ENCODE measurements at regions not wholly inside any gene's neighbourhood (a gene's known extent, or its start where the extent isn't known, plus 50 kb on each side); places are given as distances from the start of the nearest gene placed in this dataset.

DNA sequence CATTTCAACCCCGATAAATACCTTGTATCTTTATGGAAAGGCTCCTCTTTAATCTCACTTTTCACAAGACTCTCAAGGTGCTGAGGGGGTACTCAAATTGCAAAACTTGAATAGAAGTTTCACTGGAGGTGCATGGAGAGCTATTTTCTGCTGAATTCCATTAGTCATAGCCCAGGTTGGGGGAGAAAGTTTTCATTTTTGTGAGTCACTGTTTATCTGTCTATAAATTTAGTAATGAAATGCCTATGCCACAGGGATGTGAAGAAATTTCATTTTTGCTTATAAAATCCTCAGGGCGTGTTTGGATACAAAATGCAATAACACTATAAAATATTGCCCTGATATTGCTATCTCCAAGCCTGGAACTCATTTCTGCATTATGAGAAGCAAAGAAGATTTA lies 346.3 kb downstream of the LRATD1 start:
- H3K27me3 ChIP-seq (ENCODE audit: control insufficient read depth, insufficient read depth, low read length): no peaks in the 10 kb centered on the region
- in situ Hi-C loops (cut with HindIII; ENCODE audit: low pct_unique_long_range_greater_than_20kb, low sequenced_read_pairs) (no loop called here), intact Hi-C loops (cut with micrococcal nuclease; ENCODE audit: unreplicated experiment) (no loop called here)
- H3K4me1 ChIP-seq (ENCODE audit: control insufficient read depth, insufficient read depth, low read length): no peaks in the 10 kb centered on the region
- ChIA-PET CTCF (no interaction called here), POLR2A (no interaction called here)
- DNase-seq (ENCODE audit: low read depth, low spot score): no peak
- no TSS peak for BruUV-seq (replicated peaks)
- ATAC-seq: no peak
- H3K9me3 ChIP-seq (ENCODE audit: control insufficient read depth, insufficient read depth, low read depth, low read length): no peaks in the 10 kb centered on the region
- no peaks in the 10 kb centered on the region for H3K36me3 ChIP-seq (ENCODE audit: control insufficient read depth, insufficient read depth, low read length)
- H3K27ac ChIP-seq (ENCODE audit: low read length): no peak overlapping the region
- TF ChIP-seq, protein P1, sequence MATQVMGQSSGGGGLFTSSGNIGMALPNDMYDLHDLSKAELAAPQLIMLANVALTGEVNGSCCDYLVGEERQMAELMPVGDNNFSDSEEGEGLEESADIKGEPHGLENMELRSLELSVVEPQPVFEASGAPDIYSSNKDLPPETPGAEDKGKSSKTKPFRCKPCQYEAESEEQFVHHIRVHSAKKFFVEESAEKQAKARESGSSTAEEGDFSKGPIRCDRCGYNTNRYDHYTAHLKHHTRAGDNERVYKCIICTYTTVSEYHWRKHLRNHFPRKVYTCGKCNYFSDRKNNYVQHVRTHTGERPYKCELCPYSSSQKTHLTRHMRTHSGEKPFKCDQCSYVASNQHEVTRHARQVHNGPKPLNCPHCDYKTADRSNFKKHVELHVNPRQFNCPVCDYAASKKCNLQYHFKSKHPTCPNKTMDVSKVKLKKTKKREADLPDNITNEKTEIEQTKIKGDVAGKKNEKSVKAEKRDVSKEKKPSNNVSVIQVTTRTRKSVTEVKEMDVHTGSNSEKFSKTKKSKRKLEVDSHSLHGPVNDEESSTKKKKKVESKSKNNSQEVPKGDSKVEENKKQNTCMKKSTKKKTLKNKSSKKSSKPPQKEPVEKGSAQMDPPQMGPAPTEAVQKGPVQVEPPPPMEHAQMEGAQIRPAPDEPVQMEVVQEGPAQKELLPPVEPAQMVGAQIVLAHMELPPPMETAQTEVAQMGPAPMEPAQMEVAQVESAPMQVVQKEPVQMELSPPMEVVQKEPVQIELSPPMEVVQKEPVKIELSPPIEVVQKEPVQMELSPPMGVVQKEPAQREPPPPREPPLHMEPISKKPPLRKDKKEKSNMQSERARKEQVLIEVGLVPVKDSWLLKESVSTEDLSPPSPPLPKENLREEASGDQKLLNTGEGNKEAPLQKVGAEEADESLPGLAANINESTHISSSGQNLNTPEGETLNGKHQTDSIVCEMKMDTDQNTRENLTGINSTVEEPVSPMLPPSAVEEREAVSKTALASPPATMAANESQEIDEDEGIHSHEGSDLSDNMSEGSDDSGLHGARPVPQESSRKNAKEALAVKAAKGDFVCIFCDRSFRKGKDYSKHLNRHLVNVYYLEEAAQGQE (IDR thresholded peaks at IDR 0.05; ENCODE audit: insufficient read depth in 1 of 2, low read depth in 2 of 2, low read length in 1 of 2): no peak
- TF ChIP-seq SIN3A (IDR thresholded peaks at IDR 0.05; ENCODE audit: borderline replicate concordance, insufficient read depth, low read depth, low read length) (no peak), TCF7L2 (IDR thresholded peaks at IDR 0.05; ENCODE audit: low read depth, low read length) (no peak), POLR2AphosphoS5 (IDR thresholded peaks at IDR 0.05; ENCODE audit: low read depth, low read length) (no peak)
- TF ChIP-seq, protein P2, sequence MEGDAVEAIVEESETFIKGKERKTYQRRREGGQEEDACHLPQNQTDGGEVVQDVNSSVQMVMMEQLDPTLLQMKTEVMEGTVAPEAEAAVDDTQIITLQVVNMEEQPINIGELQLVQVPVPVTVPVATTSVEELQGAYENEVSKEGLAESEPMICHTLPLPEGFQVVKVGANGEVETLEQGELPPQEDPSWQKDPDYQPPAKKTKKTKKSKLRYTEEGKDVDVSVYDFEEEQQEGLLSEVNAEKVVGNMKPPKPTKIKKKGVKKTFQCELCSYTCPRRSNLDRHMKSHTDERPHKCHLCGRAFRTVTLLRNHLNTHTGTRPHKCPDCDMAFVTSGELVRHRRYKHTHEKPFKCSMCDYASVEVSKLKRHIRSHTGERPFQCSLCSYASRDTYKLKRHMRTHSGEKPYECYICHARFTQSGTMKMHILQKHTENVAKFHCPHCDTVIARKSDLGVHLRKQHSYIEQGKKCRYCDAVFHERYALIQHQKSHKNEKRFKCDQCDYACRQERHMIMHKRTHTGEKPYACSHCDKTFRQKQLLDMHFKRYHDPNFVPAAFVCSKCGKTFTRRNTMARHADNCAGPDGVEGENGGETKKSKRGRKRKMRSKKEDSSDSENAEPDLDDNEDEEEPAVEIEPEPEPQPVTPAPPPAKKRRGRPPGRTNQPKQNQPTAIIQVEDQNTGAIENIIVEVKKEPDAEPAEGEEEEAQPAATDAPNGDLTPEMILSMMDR (IDR thresholded peaks at IDR 0.05): no peak
- H3K4me3 ChIP-seq (ENCODE audit: low read depth in 2 of 2, low read length in 2 of 2): no peak overlapping the region

DNA sequence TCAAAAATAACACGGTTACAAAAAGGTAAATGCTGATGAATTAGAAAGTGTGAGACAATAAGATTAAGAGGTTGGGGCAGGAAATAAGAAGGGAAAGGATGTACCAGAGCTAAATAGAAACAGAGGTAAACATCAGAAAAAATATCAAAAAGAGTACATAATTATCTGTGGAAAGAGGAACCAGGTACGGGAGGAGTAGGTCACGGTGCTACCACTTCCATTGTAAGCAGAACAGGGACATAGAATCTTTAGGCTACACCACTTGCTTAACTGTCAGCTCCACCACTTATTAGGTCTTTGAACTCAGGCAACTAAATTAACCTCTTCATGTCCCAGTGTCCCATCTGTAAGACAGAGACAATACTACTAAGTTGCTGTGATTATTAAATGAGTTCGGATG lies 350.3 kb downstream of the LRATD1 start:
- DNase-seq (ENCODE audit: low read depth, low spot score): no peak
- intact Hi-C loops (cut with micrococcal nuclease; ENCODE audit: unreplicated experiment) (no loop called here), in situ Hi-C loops (cut with HindIII; ENCODE audit: low pct_unique_long_range_greater_than_20kb, low sequenced_read_pairs) (no loop called here)
- H3K27ac ChIP-seq (ENCODE audit: low read length): no peak overlapping the region
- CTCF ChIA-PET: no interaction called here
- ATAC-seq: no peak
- POLR2A ChIA-PET: no interaction called here
- no TSS peak for BruUV-seq (replicated peaks)
- H3K9me3 ChIP-seq (ENCODE audit: control insufficient read depth, insufficient read depth, low read depth, low read length): no peaks in the 10 kb centered on the region
- TF ChIP-seq, protein P2 (IDR thresholded peaks at IDR 0.05): no peak
- TF ChIP-seq TCF7L2 (IDR thresholded peaks at IDR 0.05; ENCODE audit: low read depth, low read length): no peak
- no peak for TF ChIP-seq POLR2AphosphoS5 (IDR thresholded peaks at IDR 0.05; ENCODE audit: low read depth, low read length)
- TF ChIP-seq, protein P1 (IDR thresholded peaks at IDR 0.05; ENCODE audit: insufficient read depth in 1 of 2, low read depth in 2 of 2, low read length in 1 of 2): no peak
- no peak for TF ChIP-seq SIN3A (IDR thresholded peaks at IDR 0.05; ENCODE audit: borderline replicate concordance, insufficient read depth, low read depth, low read length)
- no peak overlapping the region for H3K4me3 ChIP-seq (ENCODE audit: low read depth in 2 of 2, low read length in 2 of 2)
- no peaks in the 10 kb centered on the region for H3K36me3 ChIP-seq (ENCODE audit: control insufficient read depth, insufficient read depth, low read length)
- peaks cover 2% of the 10 kb centered on the region; the same call in 1 of the 2 replicates for H3K27me3 ChIP-seq (ENCODE audit: control insufficient read depth, insufficient read depth, low read length)
- no peaks in the 10 kb centered on the region for H3K4me1 ChIP-seq (ENCODE audit: control insufficient read depth, insufficient read depth, low read length)

Measured in Panc1 (cell line).